ENCODE measurements at regions not wholly inside any gene's neighbourhood (a gene's known extent, or its start where the extent isn't known, plus 50 kb on each side); places are given as distances from the start of the nearest gene placed in this dataset.

DNA sequence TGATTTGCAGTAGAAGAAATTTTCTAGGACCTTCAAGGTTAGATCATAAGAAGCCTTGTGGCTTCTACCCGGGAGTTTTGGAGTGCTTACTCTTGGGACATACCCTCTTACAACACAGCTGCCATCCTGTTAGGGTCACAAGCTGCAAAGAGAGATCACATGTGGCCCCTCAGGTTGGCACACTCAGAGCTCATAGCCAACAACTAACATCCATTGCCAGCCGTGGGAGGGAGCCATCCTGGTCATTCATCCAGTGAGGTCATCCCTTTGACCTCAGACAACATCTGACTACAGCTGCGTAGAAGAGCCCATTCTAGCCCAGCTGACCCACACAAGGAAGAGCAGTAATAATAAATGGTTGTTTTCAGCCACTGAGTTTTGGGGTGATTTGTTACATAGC, 76.9 kb upstream of the NABP1 start:
- DNase-seq, result no peak
- H3K79me2 ChIP-seq (ENCODE audit: insufficient read depth, low read length), result no peaks in the 10 kb centered on the region
- H3K4me2 ChIP-seq (ENCODE audit: insufficient read depth, low read length), result no peak overlapping the region
- no peaks in the 10 kb centered on the region for H3K9me3 ChIP-seq (ENCODE audit: insufficient read depth, low read length, severe bottlenecking)
- H3K36me3 ChIP-seq (ENCODE audit: insufficient read depth, low read length), result no peaks in the 10 kb centered on the region
- no peak for ATAC-seq (ENCODE audit: insufficient read depth, low read depth)
- H3K27ac ChIP-seq (ENCODE audit: low read length), result no peak overlapping the region
- no peak overlapping the region for H3K9ac ChIP-seq (ENCODE audit: low read depth, low read length)
- no peaks in the 10 kb centered on the region for H3K4me1 ChIP-seq (ENCODE audit: insufficient read depth, low read length)
- H3K4me3 ChIP-seq (ENCODE audit: low read depth in 1 of 2, low read length in 2 of 2), result no peak overlapping the region
- TF ChIP-seq CTCF (IDR thresholded peaks at IDR 0.05; ENCODE audit: borderline replicate concordance, extremely low read depth, low read length, poor library complexity, severe bottlenecking) (no peak), EZH2 (IDR thresholded peaks at IDR 0.05; ENCODE audit: borderline replicate concordance, low read depth, low read length, severe bottlenecking) (no peak)
- H2AFZ ChIP-seq (ENCODE audit: low read depth, low read length), result no peak overlapping the region
- H4K20me1 ChIP-seq (ENCODE audit: insufficient read depth, low read length), result no peaks in the 10 kb centered on the region
- no peaks in the 10 kb centered on the region for H3K27me3 ChIP-seq (ENCODE audit: insufficient read depth, low read length, poor library complexity)

- ATAC-seq (ENCODE audit: insufficient read depth, low read depth), result no peak
- Histone ChIP-seq H3K4me3 (ENCODE audit: low read depth in 1 of 2, low read length in 2 of 2) (no peak overlapping the region), H3K79me2 (ENCODE audit: insufficient read depth, low read length) (no peaks in the 10 kb centered on the region), H3K27me3 (ENCODE audit: insufficient read depth, low read length, poor library complexity) (no peaks in the 10 kb centered on the region), H3K9me3 (ENCODE audit: insufficient read depth, low read length, severe bottlenecking) (no peaks in the 10 kb centered on the region), H3K9ac (ENCODE audit: low read depth, low read length) (no peak overlapping the region), H3K27ac (ENCODE audit: low read length) (no peak overlapping the region), H4K20me1 (ENCODE audit: insufficient read depth, low read length) (no peaks in the 10 kb centered on the region), H3K4me2 (ENCODE audit: insufficient read depth, low read length) (no peak overlapping the region), H3K4me1 (ENCODE audit: insufficient read depth, low read length) (no peaks in the 10 kb centered on the region), H2AFZ (ENCODE audit: low read depth, low read length) (no peak overlapping the region), H3K36me3 (ENCODE audit: insufficient read depth, low read length) (no peaks in the 10 kb centered on the region)
- no peak for TF ChIP-seq CTCF (IDR thresholded peaks at IDR 0.05; ENCODE audit: borderline replicate concordance, extremely low read depth, low read length, poor library complexity, severe bottlenecking)
- TF ChIP-seq EZH2 (IDR thresholded peaks at IDR 0.05; ENCODE audit: borderline replicate concordance, low read depth, low read length, severe bottlenecking), result no peak
- no peak for DNase-seq
Observed at GRCh38 chr2:191604154-191604553, 73.8 kb upstream of the NABP1 start.

DNA sequence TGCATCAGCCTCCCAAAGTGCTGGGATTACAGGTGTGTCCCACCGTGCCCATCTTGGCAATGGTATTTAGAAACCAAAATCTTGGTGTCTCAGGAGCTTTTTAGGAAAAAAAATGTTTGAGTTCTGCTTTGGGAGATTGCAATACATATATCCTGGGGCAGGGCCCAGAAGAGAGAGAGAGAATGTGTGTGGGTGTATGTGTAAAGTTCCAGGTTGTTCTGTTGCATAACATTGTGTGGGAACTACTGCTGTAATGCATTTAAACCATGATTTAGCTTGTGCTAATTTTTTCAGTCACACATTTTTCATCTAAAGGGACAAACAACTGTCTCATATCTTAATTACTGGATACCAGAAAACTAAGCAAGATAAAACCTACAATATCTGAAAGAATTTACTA, 70.8 kb upstream of the NABP1 start:
- Histone ChIP-seq H2AFZ (ENCODE audit: low read depth, low read length) (no peak overlapping the region), H4K20me1 (ENCODE audit: insufficient read depth, low read length) (no peaks in the 10 kb centered on the region), H3K27ac (ENCODE audit: low read length) (no peak overlapping the region), H3K4me2 (ENCODE audit: insufficient read depth, low read length) (no peak overlapping the region), H3K9me3 (ENCODE audit: insufficient read depth, low read length, severe bottlenecking) (no peaks in the 10 kb centered on the region), H3K9ac (ENCODE audit: low read depth, low read length) (no peak overlapping the region), H3K36me3 (ENCODE audit: insufficient read depth, low read length) (no peaks in the 10 kb centered on the region), H3K4me3 (ENCODE audit: low read depth in 1 of 2, low read length in 2 of 2) (no peak overlapping the region), H3K27me3 (ENCODE audit: insufficient read depth, low read length, poor library complexity) (no peaks in the 10 kb centered on the region), H3K79me2 (ENCODE audit: insufficient read depth, low read length) (no peaks in the 10 kb centered on the region), H3K4me1 (ENCODE audit: insufficient read depth, low read length) (no peaks in the 10 kb centered on the region)
- TF ChIP-seq CTCF (IDR thresholded peaks at IDR 0.05; ENCODE audit: borderline replicate concordance, extremely low read depth, low read length, poor library complexity, severe bottlenecking), result no peak
- DNase-seq (no peak), ATAC-seq (ENCODE audit: insufficient read depth, low read depth) (no peak)

- H3K27me3 ChIP-seq (ENCODE audit: insufficient read depth, low read length, poor library complexity), result no peaks in the 10 kb centered on the region
- no peak overlapping the region for H3K4me2 ChIP-seq (ENCODE audit: insufficient read depth, low read length)
- H3K79me2 ChIP-seq (ENCODE audit: insufficient read depth, low read length), result no peaks in the 10 kb centered on the region
- no peak overlapping the region for H3K4me3 ChIP-seq (ENCODE audit: low read depth in 1 of 2, low read length in 2 of 2)
- H4K20me1 ChIP-seq (ENCODE audit: insufficient read depth, low read length), result no peaks in the 10 kb centered on the region
- no peak overlapping the region for H3K27ac ChIP-seq (ENCODE audit: low read length)
- DNase-seq, result no peak
- H2AFZ ChIP-seq (ENCODE audit: low read depth, low read length), result no peak overlapping the region
- ATAC-seq (ENCODE audit: insufficient read depth, low read depth), result no peak
- H3K36me3 ChIP-seq (ENCODE audit: insufficient read depth, low read length), result no peaks in the 10 kb centered on the region
- no peaks in the 10 kb centered on the region for H3K9me3 ChIP-seq (ENCODE audit: insufficient read depth, low read length, severe bottlenecking)
- no peak for TF ChIP-seq EZH2 (IDR thresholded peaks at IDR 0.05; ENCODE audit: borderline replicate concordance, low read depth, low read length, severe bottlenecking)
- H3K4me1 ChIP-seq (ENCODE audit: insufficient read depth, low read length), result no peaks in the 10 kb centered on the region
- H3K9ac ChIP-seq (ENCODE audit: low read depth, low read length), result no peak overlapping the region
Observed at GRCh38 chr2:191610756-191611155, 67.2 kb upstream of the NABP1 start.
